Body of pancreas (tissue), 4 donors: ENCODE measurements at regions not wholly inside any gene's neighbourhood (a gene's known extent, or its start where the extent isn't known, plus 50 kb on each side); places are given as distances from the start of the nearest gene placed in this dataset.

ENCODE experiments used
- ATAC-seq: fragments of 150-250 bp; one replicate; pipeline ENCODE4 v1.9.1; 2016
- DNase-seq, 4 donors: peaks; one replicate each; pipeline ENCODE4 v3.0.0-alpha.2; 2019
- H3K27ac ChIP-seq, 4 donors: fragments of 200-600 bp; sonication (generic); 1 replicate in 3 of 4; 2 replicates in 1 of 4; pipeline versions ENCODE4 v1.5.1 to v1.6.1; 2016 to 2019; ENCODE audit warnings: mild to moderate bottlenecking in 1 of 4, mixed read lengths in 1 of 4, moderate library complexity in 1 of 4
- H3K27me3 ChIP-seq, 2 donors: fragments of 200-600 bp; sonication (generic); one replicate each; pipeline ENCODE4 v1.6.0; 2016; ENCODE audit warnings: mild to moderate bottlenecking in 1 of 2
- H3K36me3 ChIP-seq, 2 donors: fragments of 200-600 bp; sonication (generic); replicated peaks in 1 of 2; 2 replicates each; pipeline ENCODE4 v1.5.1; 2016; ENCODE audit warnings: low read depth in 2 of 2; ENCODE audit not compliant: insufficient read depth in 1 of 2
- H3K4me1 ChIP-seq: fragments of 200-600 bp; sonication (generic); one replicate; pipeline ENCODE4 v1.6.0; 2016
- H3K4me3 ChIP-seq, 2 donors: fragments of 200-600 bp; sonication (generic); 1 replicate in 1 of 2; 2 replicates in 1 of 2; pipeline ENCODE4 v1.5.1; 2016 to 2019
- H3K9me3 ChIP-seq, 3 donors: fragments of 200-600 bp; sonication (generic); 1 replicate in 2 of 3; 2 replicates in 1 of 3; pipeline ENCODE4 v1.5.1; 2016
- CTCF ChIP-seq, 7 experiments: fragments of 450-650 bp in 4 of 7; fragments of 200-600 bp in 3 of 7; sonication (generic) in 3 of 7; IDR thresholded peaks; one replicate each; pipeline ENCODE4 v1.5.1; 2016 to 2019; ENCODE audit warnings: antibody characterized with exemption in 7 of 7
- POLR2A ChIP-seq, 3 donors: fragments of 450-650 bp; IDR thresholded peaks; one replicate each; pipeline ENCODE4 v1.6.1; 2016; ENCODE audit warnings: antibody characterized with exemption in 3 of 3, mild to moderate bottlenecking in 2 of 3
- WGBS, 2 donors: methylation state at CpG; one replicate each; pipeline ENCODE4 v1.1.5; 2017; 5-methylcytosine and 5-hydroxymethylcytosine counted together
- intact Hi-C: fragments of 100-400 bp; cut with DNase I; formaldehyde crosslinking; loops from one replicate; pipeline ENCODE4 v1.15.1; 2023

DNA sequence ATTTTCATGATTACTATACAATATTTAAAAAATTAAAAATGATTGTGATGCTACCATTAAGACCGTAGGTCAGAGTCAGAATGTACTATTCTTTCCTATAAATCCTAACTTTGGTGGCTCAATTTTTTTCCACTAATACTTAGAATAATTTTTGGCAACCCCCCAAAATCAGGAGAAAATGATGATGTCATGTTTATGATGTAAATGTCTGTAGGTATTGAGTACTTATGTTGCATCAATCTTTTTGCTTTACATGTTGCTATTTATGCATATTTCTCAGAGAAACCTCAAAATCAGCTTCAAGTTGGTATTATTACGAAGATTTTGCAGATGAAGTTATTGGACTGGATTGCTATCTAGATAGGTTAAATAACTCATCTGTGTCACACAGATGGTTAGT is 371.2 kb downstream of the ADGRL2 start:
- Histone ChIP-seq H3K4me3 (no peak overlapping the region), H3K9me3 (no peaks in the 10 kb centered on the region), H3K27ac (no peak overlapping the region), H3K27me3 (no peaks in the 10 kb centered on the region), H3K36me3 (no peaks in the 10 kb centered on the region), H3K4me1 (no peaks in the 10 kb centered on the region)
- TF ChIP-seq CTCF (IDR thresholded peaks at IDR 0.05): no peak
- no peak for TF ChIP-seq POLR2A (IDR thresholded peaks at IDR 0.05)
- intact Hi-C loops: no loop called here
- no peak for DNase-seq
- ATAC-seq: no peak
- WGBS, 2 donors: 56 to 88% methylated on average over 2 of the region's 2 CpGs

- TF ChIP-seq POLR2A (IDR thresholded peaks at IDR 0.05) (no peak), CTCF (IDR thresholded peaks at IDR 0.05) (no peak)
- H3K27me3 ChIP-seq: no peaks in the 10 kb centered on the region
- intact Hi-C loops: no loop called here
- H3K36me3 ChIP-seq: no peaks in the 10 kb centered on the region
- ATAC-seq (no peak), DNase-seq (no peak)
- no peaks in the 10 kb centered on the region for H3K4me1 ChIP-seq
- WGBS, 2 donors: 73 to 77% methylated on average over 3 of the region's 3 CpGs
- H3K9me3 ChIP-seq: no peaks in the 10 kb centered on the region
- H3K4me3 ChIP-seq: no peak overlapping the region
- no peak overlapping the region for H3K27ac ChIP-seq
Observed at GRCh38 chr1:82168482-82168881, 367.7 kb downstream of the ADGRL2 start.

DNA sequence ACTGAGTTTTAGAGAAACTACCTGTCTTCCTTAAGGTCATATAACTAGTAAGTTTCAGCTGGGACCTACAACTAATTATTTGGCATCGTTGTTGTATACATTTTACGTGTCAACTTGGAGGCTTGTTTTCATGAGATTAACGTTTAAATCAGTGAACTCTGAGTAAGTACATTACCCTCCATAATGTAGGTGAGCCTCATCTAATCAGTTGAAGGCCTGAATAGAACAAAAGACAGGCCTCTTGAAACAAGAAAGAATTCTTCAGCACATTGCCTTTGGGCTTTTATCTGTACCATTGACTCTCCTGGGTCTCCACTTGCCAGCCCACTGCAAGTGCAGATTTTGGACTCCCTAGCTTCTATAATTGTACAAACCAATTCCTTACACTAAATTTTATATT is 364.6 kb downstream of the ADGRL2 start:
- Histone ChIP-seq H3K9me3 (no peaks in the 10 kb centered on the region), H3K36me3 (no peaks in the 10 kb centered on the region), H3K4me1 (peaks cover 6% of the 10 kb centered on the region), H3K4me3 (no peak overlapping the region), H3K27me3 (no peaks in the 10 kb centered on the region), H3K27ac (no peak overlapping the region)
- TF ChIP-seq CTCF (IDR thresholded peaks at IDR 0.05): no peak
- no peak for TF ChIP-seq POLR2A (IDR thresholded peaks at IDR 0.05)
- DNase-seq: no peak
- ATAC-seq: no peak
- WGBS, 2 donors: 73 to 83% methylated on average over 3 of the region's 3 CpGs
- intact Hi-C loops: no loop called here

GRCh38 chr1:82162486-82163420 is 362.0 kb downstream of the ADGRL2 start:
- intact Hi-C loops: no loop called here
- peaks cover 6% of the 10 kb centered on the region for H3K4me1 ChIP-seq
- no peaks in the 10 kb centered on the region for H3K9me3 ChIP-seq
- no peak for DNase-seq
- TF ChIP-seq CTCF (IDR thresholded peaks at IDR 0.05): no peak
- TF ChIP-seq POLR2A (IDR thresholded peaks at IDR 0.05): no peak
- H3K4me3 ChIP-seq: no peak overlapping the region
- ATAC-seq: no peak
- H3K27ac ChIP-seq: peak overlapping the region in 1 of 4 donors; percentile 18
- WGBS, 2 donors: 42 to 44% methylated on average over 7 of the region's 7 CpGs
- no peaks in the 10 kb centered on the region for H3K27me3 ChIP-seq
- H3K36me3 ChIP-seq: no peaks in the 10 kb centered on the region

DNA sequence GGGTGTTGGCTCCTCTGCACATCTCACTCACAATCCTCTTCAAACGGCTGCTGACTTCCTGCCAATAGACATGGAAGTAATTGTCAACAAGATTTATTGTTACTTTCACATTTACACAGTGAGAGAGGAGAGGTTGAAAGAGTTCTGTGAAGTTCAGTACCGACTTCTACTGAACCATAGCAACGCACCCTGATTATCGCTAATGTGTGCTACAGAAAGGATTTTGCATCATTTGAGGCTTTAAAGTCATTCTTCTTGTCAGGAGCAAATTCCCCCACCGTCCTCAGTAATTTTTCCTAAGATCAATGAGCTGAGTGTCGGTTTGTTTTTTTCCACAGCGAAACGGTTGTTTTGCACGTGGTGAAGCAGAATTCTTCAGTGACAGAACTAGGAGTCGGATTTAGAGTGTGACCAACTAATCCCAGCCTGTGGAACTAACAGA is 361.0 kb downstream of the ADGRL2 start:
- peaks cover 6% of the 10 kb centered on the region for H3K4me1 ChIP-seq
- ATAC-seq (no peak), DNase-seq (no peak)
- peak overlapping the region in 2 of 4 donors; percentile 1 to 18 for H3K27ac ChIP-seq
- no peak overlapping the region for H3K4me3 ChIP-seq
- no peak for TF ChIP-seq CTCF (IDR thresholded peaks at IDR 0.05)
- H3K27me3 ChIP-seq: no peaks in the 10 kb centered on the region
- intact Hi-C loops: no loop called here
- 9 to 24% methylated on average over 10 of the region's 10 CpGs for WGBS, 2 donors
- no peaks in the 10 kb centered on the region for H3K36me3 ChIP-seq
- H3K9me3 ChIP-seq: no peaks in the 10 kb centered on the region
